Natural killer cell (primary cell): ENCODE measurements at regions not wholly inside any gene's neighbourhood (a gene's known extent, or its start where the extent isn't known, plus 50 kb on each side); places are given as distances from the start of the nearest gene placed in this dataset.
"Not testable (repeated sequence)": the region's sequence is repeated elsewhere in the genome, so short reads cannot be mapped to it uniquely, and the experiment has no call there.

Experiments
- ATAC-seq, 3 donors: fragments of 150-1000 bp in 2 of 3; fragments of 200-7000 bp in 1 of 3; cut with Tn5 transposase; 1 replicate in 1 of 3; 2 replicates in 2 of 3; pipeline ENCODE4 v1.10.0; 2021; ENCODE audit warnings: mild to moderate bottlenecking in 2 of 3, moderate library complexity in 2 of 3
- DNase-seq, 2 donors: peaks; one replicate each; pipeline versions ENCODE4 v3.0.0 to v3.0.0-alpha.2; 2013 to 2021; ENCODE audit warnings: mixed read lengths in 1 of 2
- H3K27ac ChIP-seq: one replicate; pipeline ENCODE4 v1.5.1; 2013; ENCODE audit warnings: mild to moderate bottlenecking, low read length
- H3K27me3 ChIP-seq: one replicate; pipeline ENCODE4 v1.6.1; 2013; ENCODE audit warnings: low read length; ENCODE audit not compliant: control insufficient read depth, insufficient read depth
- H3K36me3 ChIP-seq: one replicate; pipeline ENCODE4 v1.6.1; 2013; ENCODE audit warnings: low read length; ENCODE audit not compliant: control insufficient read depth, insufficient read depth
- H3K4me1 ChIP-seq: one replicate; pipeline ENCODE4 v1.6.1; 2013; ENCODE audit warnings: low read length; ENCODE audit not compliant: control insufficient read depth, insufficient read depth
- H3K4me3 ChIP-seq: one replicate; pipeline ENCODE4 v1.5.1; 2013; ENCODE audit warnings: low read length
- H3K9me3 ChIP-seq: one replicate; pipeline ENCODE4 v1.6.1; 2013; ENCODE audit warnings: low read length; ENCODE audit not compliant: control insufficient read depth, insufficient read depth
- H3K27ac Mint-ChIP-seq, 2 donors: one replicate each; pipeline ENCODE4 v1.8.0; 2022; ENCODE audit warnings: mild to moderate bottlenecking in 2 of 2, mixed read lengths in 2 of 2, moderate library complexity in 1 of 2
- H3K27me3 Mint-ChIP-seq, 2 donors: one replicate each; pipeline ENCODE4 v1.8.0; 2022; ENCODE audit warnings: low read depth in 2 of 2, mixed read lengths in 2 of 2
- H3K36me3 Mint-ChIP-seq: one replicate; pipeline ENCODE4 v1.8.0; 2022; ENCODE audit warnings: mixed read lengths
- H3K4me1 Mint-ChIP-seq, 2 donors: one replicate each; pipeline ENCODE4 v1.8.0; 2022; ENCODE audit warnings: mixed read lengths in 2 of 2
- H3K4me3 Mint-ChIP-seq: one replicate; pipeline ENCODE4 v1.8.0; 2022; ENCODE audit warnings: mild to moderate bottlenecking, moderate library complexity, mixed read lengths
- H3K9me3 Mint-ChIP-seq, 2 donors: one replicate each; pipeline ENCODE4 v1.8.0; 2022; ENCODE audit warnings: mixed read lengths in 2 of 2
- CTCF ChIP-seq: fragments of 200-600 bp; IDR thresholded peaks from one replicate; pipeline ENCODE4 v1.8.0; 2022; ENCODE audit warnings: antibody characterized with exemption
- WGBS: methylation state at CpG from one replicate; pipeline ENCODE4 v1.1.7; 2013; ENCODE audit warnings: missing lambda C conversion rate; ENCODE audit not compliant: insufficient coverage; 5-methylcytosine and 5-hydroxymethylcytosine counted together
- intact Hi-C: fragments of 100-400 bp; cut with micrococcal nuclease; formaldehyde crosslinking; loops from one replicate; pipeline ENCODE4 v1.14.2; 2022

- no peak for TF ChIP-seq CTCF
- no peak overlapping the region for H3K4me3 ChIP-seq
- Mint-ChIP-seq H3K27me3 (no peaks in the 10 kb centered on the region), H3K4me1 (no peaks in the 10 kb centered on the region), H3K9me3 (peaks cover 3 to 7% of the 10 kb centered on the region in 2 donors), H3K36me3 (no peaks in the 10 kb centered on the region), H3K4me3 (no peak overlapping the region), H3K27ac (no peak overlapping the region)
- DNase-seq (no peak), ATAC-seq (no peak)
- no peaks in the 10 kb centered on the region for H3K36me3 ChIP-seq
- no peaks in the 10 kb centered on the region for H3K4me1 ChIP-seq
- H3K27ac ChIP-seq: no peak overlapping the region
- H3K27me3 ChIP-seq: no peaks in the 10 kb centered on the region
- intact Hi-C loops: no loop called here
- H3K9me3 ChIP-seq: no peaks in the 10 kb centered on the region
Measured at GRCh38 chr6:112909781-112910180, 562.7 kb downstream of the RFPL4B start.

GRCh38 chr6:112910256-112910655 lies 563.1 kb downstream of the RFPL4B start:
- Histone ChIP-seq H3K9me3 (no peaks in the 10 kb centered on the region), H3K36me3 (no peaks in the 10 kb centered on the region), H3K4me3 (no peak overlapping the region), H3K27ac (no peak overlapping the region), H3K4me1 (no peaks in the 10 kb centered on the region), H3K27me3 (no peaks in the 10 kb centered on the region)
- Mint-ChIP-seq H3K4me1 (no peaks in the 10 kb centered on the region), H3K27ac (no peak overlapping the region), H3K9me3 (peaks cover 3 to 6% of the 10 kb centered on the region in 2 donors), H3K27me3 (no peaks in the 10 kb centered on the region), H3K4me3 (no peak overlapping the region), H3K36me3 (no peaks in the 10 kb centered on the region)
- ATAC-seq (no peak), DNase-seq (no peak)
- intact Hi-C loops: no loop called here
- no CpG with 5 or more reads among the region's 2 CpGs for WGBS
- no peak for TF ChIP-seq CTCF

- Histone ChIP-seq H3K27ac (no peak overlapping the region), H3K4me3 (no peak overlapping the region), H3K9me3 (no peaks in the 10 kb centered on the region), H3K36me3 (no peaks in the 10 kb centered on the region), H3K4me1 (no peaks in the 10 kb centered on the region), H3K27me3 (no peaks in the 10 kb centered on the region)
- intact Hi-C loops: no loop called here
- WGBS: 85% methylated on average over 2 of the region's 3 CpGs
- no peaks in the 10 kb centered on the region for H3K4me1 Mint-ChIP-seq
- ATAC-seq: no peak
- no peaks in the 10 kb centered on the region for H3K36me3 Mint-ChIP-seq
- TF ChIP-seq CTCF: no peak
- peaks cover 3 to 6% of the 10 kb centered on the region in 2 donors for H3K9me3 Mint-ChIP-seq
- no peak for DNase-seq
- no peak overlapping the region for H3K27ac Mint-ChIP-seq
- H3K27me3 Mint-ChIP-seq: no peaks in the 10 kb centered on the region
- H3K4me3 Mint-ChIP-seq: no peak overlapping the region
Measured at GRCh38 chr6:112911959-112912358, 564.8 kb downstream of the RFPL4B start.

GRCh38 chr6:112912416-112913101 lies 565.4 kb downstream of the RFPL4B start:
- no peak for ATAC-seq
- H3K36me3 ChIP-seq: no peaks in the 10 kb centered on the region
- no peak overlapping the region for H3K4me3 Mint-ChIP-seq
- no peaks in the 10 kb centered on the region for H3K9me3 ChIP-seq
- DNase-seq: no peak
- intact Hi-C loops: no loop called here
- no peaks in the 10 kb centered on the region for H3K4me1 Mint-ChIP-seq
- peaks cover 3% of the 10 kb centered on the region in 2 donors for H3K9me3 Mint-ChIP-seq
- no peaks in the 10 kb centered on the region for H3K27me3 ChIP-seq
- no peak overlapping the region for H3K27ac Mint-ChIP-seq
- no peaks in the 10 kb centered on the region for H3K27me3 Mint-ChIP-seq
- TF ChIP-seq CTCF: no peak
- 90% methylated on average over 1 of the region's 2 CpGs for WGBS
- H3K4me3 ChIP-seq: no peak overlapping the region
- H3K4me1 ChIP-seq: no peaks in the 10 kb centered on the region
- no peak overlapping the region for H3K27ac ChIP-seq
- H3K36me3 Mint-ChIP-seq: no peaks in the 10 kb centered on the region

- H3K36me3 ChIP-seq, DNase-seq, H3K36me3 Mint-ChIP-seq, H3K4me1 ChIP-seq, H3K4me1 Mint-ChIP-seq, intact Hi-C loops, H3K4me3 Mint-ChIP-seq, H3K9me3 ChIP-seq, H3K27me3 Mint-ChIP-seq, H3K27ac ChIP-seq, H3K27ac Mint-ChIP-seq, ATAC-seq, H3K27me3 ChIP-seq, H3K4me3 ChIP-seq: not testable (repeated sequence)
- H3K9me3 Mint-ChIP-seq: peaks cover 6 to 10% of the 10 kb centered on the region in 2 donors
- WGBS: 94% methylated on average over 4 of the region's 14 CpGs
Measured at GRCh38 chr6:112919744-112920143, 572.6 kb downstream of the RFPL4B start.
